Endothelial cell of umbilical vein (primary cell): ENCODE measurements at regions not wholly inside any gene's neighbourhood (a gene's known extent, or its start where the extent isn't known, plus 50 kb on each side); places are given as distances from the start of the nearest gene placed in this dataset.

ENCODE experiments used
- BruUV-seq: library from RNA; stranded (reverse); fragments of 400-500 nt; replicated peaks from 2 replicates; lab custom pipeline; 2021; lab: Mats Ljungman, UMichigan
- CTCF ChIA-PET: fragments of 300-600, 350-600 bp; sonication (Branson Sonifier 250); formaldehyde crosslinking; loops from one replicate; lab custom pipeline; 2021; ENCODE audit warnings: antibody characterized with exemption, inconsistent platforms; lab: Charles Lee
- POLR2A ChIA-PET: fragments of 300-600, 350-600 bp; sonication (Branson Sonifier 250); formaldehyde crosslinking; loops from one replicate; lab custom pipeline; 2021; ENCODE audit warnings: antibody characterized with exemption, inconsistent platforms; lab: Charles Lee
- DNase-seq: peaks from one replicate; pipeline ENCODE4 v3.0.0-alpha.2; 2011; ENCODE audit warnings: low read depth, low spot score
- FAIRE-seq: peaks from 2 replicates; lab custom pipeline; 2011; peaks lifted over from hg19 to GRCh38; lab: Jason Lieb, UNC
- H2AFZ ChIP-seq: 2 replicates; pipeline ENCODE4 v1.6.0; 2012; ENCODE audit warnings: low read depth, low read length, control low read depth, inconsistent platforms
- H3K27ac ChIP-seq: 2 replicates; pipeline ENCODE4 v1.5.1; 2011; ENCODE audit warnings: low read depth, mild to moderate bottlenecking, control low read depth, low read length, moderate library complexity; ENCODE audit not compliant: insufficient read depth
- H3K27me3 ChIP-seq, 2 experiments: 2 replicates each; pipeline versions ENCODE4 v1.6.0 to v1.6.1; 2011; ENCODE audit warnings: low read length in 2 of 2, mixed read lengths in 1 of 2; ENCODE audit not compliant: control insufficient read depth in 2 of 2, insufficient read depth in 2 of 2
- H3K36me3 ChIP-seq, 2 experiments: 2 replicates in 1 of 2; 3 replicates in 1 of 2; pipeline ENCODE4 v1.5.1; 2011; ENCODE audit warnings: low read length in 2 of 2, mild to moderate bottlenecking in 1 of 2, moderate library complexity in 1 of 2; ENCODE audit not compliant: control insufficient read depth in 2 of 2, insufficient read depth in 2 of 2; ENCODE audit errors: extremely low read depth in 1 of 2
- H3K4me1 ChIP-seq: 3 replicates; pipeline ENCODE4 v1.5.1; 2011; ENCODE audit warnings: mild to moderate bottlenecking, low read length; ENCODE audit not compliant: control insufficient read depth, insufficient read depth; ENCODE audit errors: extremely low read depth
- H3K4me2 ChIP-seq: 2 replicates; pipeline ENCODE4 v1.6.1; 2011; ENCODE audit warnings: low read length, control low read depth, mixed read lengths; ENCODE audit not compliant: insufficient read depth
- H3K4me3 ChIP-seq, 3 experiments: fragments of 200-600 bp in 1 of 3; sonication (generic), shearing (Covaris generic) in 1 of 3; replicated peaks in 1 of 3; 2 replicates each; pipeline ENCODE4 v1.5.1; 2011 to 2016; ENCODE audit warnings: control low read depth in 3 of 3, low read length in 3 of 3, mild to moderate bottlenecking in 2 of 3, inconsistent platforms in 1 of 3, low read depth in 1 of 3, moderate library complexity in 1 of 3; ENCODE audit not compliant: insufficient read depth in 1 of 3
- H3K79me2 ChIP-seq: 2 replicates; pipeline ENCODE4 v1.6.0; 2012; ENCODE audit warnings: low read length, inconsistent platforms; ENCODE audit not compliant: control insufficient read depth, insufficient read depth
- H3K9ac ChIP-seq: replicated peaks from 2 replicates; pipeline ENCODE3; 2011; ENCODE audit warnings: low read length, control low read depth; ENCODE audit not compliant: insufficient read depth; ENCODE audit errors: extremely low read depth
- H3K9me1 ChIP-seq: replicated peaks from 3 replicates; pipeline ENCODE4 v1.6.0; 2011; ENCODE audit warnings: mild to moderate bottlenecking, low read length; ENCODE audit not compliant: control insufficient read depth, insufficient read depth; ENCODE audit errors: extremely low read depth
- H3K9me3 ChIP-seq: replicated peaks from 2 replicates; pipeline ENCODE4 v1.5.1; 2012; ENCODE audit warnings: low read length, inconsistent platforms; ENCODE audit not compliant: control insufficient read depth, insufficient read depth
- H4K20me1 ChIP-seq: replicated peaks from 2 replicates; pipeline ENCODE3; 2011; ENCODE audit warnings: mild to moderate bottlenecking, low read length; ENCODE audit not compliant: control insufficient read depth, insufficient read depth; ENCODE audit errors: extremely low read depth
- CTCF ChIP-seq, 2 donors: IDR thresholded peaks; 1 replicate in 1 of 2; 2 replicates in 1 of 2; pipeline ENCODE4 v1.5.1; 2011; ENCODE audit warnings: low read length in 2 of 2, mild to moderate bottlenecking in 2 of 2, moderate library complexity in 2 of 2, control low read depth in 1 of 2, inconsistent platforms in 1 of 2, low read depth in 1 of 2; ENCODE audit not compliant: insufficient read depth in 1 of 2; ENCODE audit errors: extremely low read depth in 1 of 2
- EZH2 ChIP-seq: IDR thresholded peaks from 2 replicates; pipeline ENCODE4 v1.6.1; 2012; ENCODE audit warnings: borderline replicate concordance, low read depth, mild to moderate bottlenecking, moderate library complexity, low read length, inconsistent platforms; ENCODE audit not compliant: severe bottlenecking
- FOS ChIP-seq: IDR thresholded peaks from 2 replicates; pipeline ENCODE4 v1.6.1; 2011; ENCODE audit warnings: mild to moderate bottlenecking, low read length, moderate library complexity, borderline replicate concordance; ENCODE audit not compliant: insufficient read depth
- GATA2 ChIP-seq: IDR thresholded peaks from 2 replicates; pipeline ENCODE4 v1.7.0; 2011; ENCODE audit warnings: low read depth, mild to moderate bottlenecking, moderate library complexity, mixed read lengths, low read length; ENCODE audit not compliant: insufficient read length, insufficient read depth
- JUN ChIP-seq: IDR thresholded peaks from 2 replicates; pipeline ENCODE4 v1.6.1; 2011; ENCODE audit warnings: borderline replicate concordance, low read depth; ENCODE audit not compliant: insufficient read length, insufficient read depth
- MAX ChIP-seq: IDR thresholded peaks from 2 replicates; pipeline ENCODE4 v1.6.1; 2011; ENCODE audit not compliant: insufficient read depth, insufficient read length
- MYC ChIP-seq: IDR thresholded peaks from one replicate; pipeline ENCODE4 v1.6.1; 2011; ENCODE audit warnings: mild to moderate bottlenecking, low read depth, low read length
- POLR2A ChIP-seq: IDR thresholded peaks from 2 replicates; pipeline ENCODE4 v1.6.1; 2012; ENCODE audit warnings: low read depth, mild to moderate bottlenecking, control low read depth, low read length
- POLR2AphosphoS5 ChIP-seq: IDR thresholded peaks from 2 replicates; pipeline ENCODE4 v1.6.1; 2012; ENCODE audit warnings: low read depth, mild to moderate bottlenecking, control low read depth, low read length, moderate library complexity; ENCODE audit not compliant: insufficient read depth
- dilution Hi-C: fragments of 300-500 bp; cut with MboI; formaldehyde crosslinking; loops from one replicate; pipeline ENCODE4 v1.15.0; 2019; ENCODE audit warnings: low sequenced_read_pairs; ENCODE audit not compliant: extremely low pct_ligation_motif_present
- intact Hi-C: fragments of 100-400 bp; cut with micrococcal nuclease; formaldehyde crosslinking; loops from one replicate; pipeline ENCODE4 v1.10.0; 2022

DNA sequence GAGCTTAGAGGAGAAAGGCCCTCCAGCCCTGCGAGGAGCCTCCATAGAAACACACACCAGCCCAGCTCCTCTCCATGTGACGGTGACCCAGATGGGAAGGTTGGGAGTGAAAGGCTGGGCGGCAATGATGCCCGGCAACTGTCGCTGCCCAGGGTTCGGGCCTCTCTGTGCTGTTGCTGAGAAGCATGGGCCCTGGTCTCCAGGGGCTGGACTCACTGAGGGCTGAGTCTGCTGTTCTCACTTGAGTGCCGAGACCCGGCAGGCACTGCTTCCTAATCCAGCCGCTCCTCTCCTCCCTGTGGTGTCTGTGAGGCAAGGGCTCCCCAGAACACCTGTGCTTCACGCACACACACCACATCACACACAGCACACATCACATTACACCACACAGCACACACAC lies 493.6 kb downstream of the GADD45G start:
- dilution Hi-C loops: no loop called here

More for the DNA sequence above, 493.6 kb downstream of the GADD45G start:
- Histone ChIP-seq H4K20me1 (no peaks in the 10 kb centered on the region), H3K9ac (no peak overlapping the region), H3K4me3 (no peak overlapping the region), H3K4me1 (no peaks in the 10 kb centered on the region), H2AFZ (no peak overlapping the region), H3K36me3 (no peaks in the 10 kb centered on the region), H3K27me3 (no peaks in the 10 kb centered on the region), H3K9me1 (no peaks in the 10 kb centered on the region), H3K4me2 (no peak overlapping the region), H3K9me3 (no peaks in the 10 kb centered on the region), H3K27ac (no peak overlapping the region), H3K79me2 (no peaks in the 10 kb centered on the region)
- CTCF ChIA-PET: interaction anchor here (1.5 to 5.1 kb wide), 2 partner anchors 495 to 500 kb away, joined by 15 to 61 read pairs; partner anchors contain the start of gene GADD45G
- no peak for DNase-seq
- TF ChIP-seq GATA2: no peak
- no peak for TF ChIP-seq CTCF (IDR thresholded peaks at IDR 0.05; ENCODE audit: extremely low read depth in 1 of 2, insufficient read depth in 1 of 2, low read depth in 1 of 2, low read length in 2 of 2)
- TF ChIP-seq FOS: no peak
- no peak for TF ChIP-seq EZH2
- TF ChIP-seq JUN: no peak
- TF ChIP-seq POLR2AphosphoS5: no peak
- TF ChIP-seq MYC: no peak
- no peak for TF ChIP-seq POLR2A
- TF ChIP-seq MAX: no peak
- POLR2A ChIA-PET: no interaction called here
- intact Hi-C loops: no loop called here
- FAIRE-seq: no peak
- no TSS peak for BruUV-seq
